Panc1 (cell line): ENCODE measurements at regions not wholly inside any gene's neighbourhood (a gene's known extent, or its start where the extent isn't known, plus 50 kb on each side); places are given as distances from the start of the nearest gene placed in this dataset.

ENCODE experiments used
- ATAC-seq: fragments of 200-7000 bp; cut with Tn5 transposase; 2 replicates; pipeline ENCODE4 v1.9.1; 2020; ENCODE audit warnings: mild to moderate bottlenecking, moderate library complexity
- BruUV-seq: library from RNA; stranded (reverse); fragments of 400-500 nt; replicated peaks from 2 replicates; lab custom pipeline; 2021; lab: Mats Ljungman, UMichigan
- CTCF ChIA-PET: fragments of 300-600 bp; sonication (Branson Sonifier 250); formaldehyde crosslinking; loops from one replicate; lab custom pipeline; 2022; ENCODE audit warnings: antibody characterized with exemption; lab: Charles Lee
- POLR2A ChIA-PET: fragments of 300-600 bp; sonication (Branson Sonifier 250); formaldehyde crosslinking; loops from one replicate; lab custom pipeline; 2022; ENCODE audit warnings: antibody characterized with exemption; lab: Charles Lee
- DNase-seq: peaks from one replicate; pipeline ENCODE4 v3.0.0-alpha.2; 2010; ENCODE audit warnings: low read depth, low spot score
- H3K27ac ChIP-seq: 2 replicates; pipeline ENCODE4 v1.5.1; 2011; ENCODE audit warnings: mild to moderate bottlenecking, low read length, inconsistent platforms
- H3K27me3 ChIP-seq: fragments of 200-500 bp; sonication (Bioruptor generic); 2 replicates; pipeline ENCODE4 v1.6.0; 2014; ENCODE audit warnings: low read length, inconsistent platforms; ENCODE audit not compliant: control insufficient read depth, insufficient read depth
- H3K36me3 ChIP-seq: fragments of 200-500 bp; sonication (Bioruptor generic); 2 replicates; pipeline ENCODE4 v1.5.1; 2014; ENCODE audit warnings: inconsistent platforms, mild to moderate bottlenecking, low read length, moderate library complexity; ENCODE audit not compliant: control insufficient read depth, insufficient read depth
- H3K4me1 ChIP-seq: 2 replicates; pipeline ENCODE4 v1.5.1; 2011; ENCODE audit warnings: inconsistent platforms, mild to moderate bottlenecking, low read length, moderate library complexity; ENCODE audit not compliant: control insufficient read depth, insufficient read depth
- H3K4me3 ChIP-seq, 2 experiments: 2 replicates each; pipeline ENCODE4 v1.5.1; 2011 to 2012; ENCODE audit warnings: low read depth in 2 of 2, low read length in 2 of 2, mild to moderate bottlenecking in 2 of 2, inconsistent platforms in 1 of 2, moderate library complexity in 1 of 2
- H3K9me3 ChIP-seq: fragments of 200-500 bp; sonication (Bioruptor generic); 2 replicates; pipeline ENCODE4 v1.5.1; 2014; ENCODE audit warnings: low read depth, mild to moderate bottlenecking, inconsistent platforms, low read length, moderate library complexity; ENCODE audit not compliant: control insufficient read depth, insufficient read depth
- POLR2AphosphoS5 ChIP-seq: IDR thresholded peaks from 2 replicates; pipeline ENCODE4 v1.6.1; 2012; ENCODE audit warnings: mild to moderate bottlenecking, low read depth, low read length, moderate library complexity
- SIN3A ChIP-seq: IDR thresholded peaks from 2 replicates; pipeline ENCODE4 v1.6.1; 2012; ENCODE audit warnings: low read depth, mild to moderate bottlenecking, low read length, moderate library complexity, borderline replicate concordance; ENCODE audit not compliant: insufficient read depth
- TCF7L2 ChIP-seq: IDR thresholded peaks from 2 replicates; pipeline ENCODE4 v1.6.1; 2011; ENCODE audit warnings: mild to moderate bottlenecking, low read depth, low read length, inconsistent platforms
- in situ Hi-C: cut with HindIII; loops from 2 replicates; pipeline ENCODE4 v1.10.0; 2016; ENCODE audit warnings: low sequenced_read_pairs, low pct_unique_long_range_greater_than_20kb
- intact Hi-C: fragments of 100-400 bp; cut with micrococcal nuclease; formaldehyde crosslinking; loops from one replicate; pipeline ENCODE4 v1.10.0; 2022; ENCODE audit not compliant: unreplicated experiment
- TF ChIP-seq, protein P1 (sequence below), 2 experiments: IDR thresholded peaks; 2 replicates each; pipeline ENCODE4 v1.6.1; 2011 to 2012; ENCODE audit warnings: low read depth in 2 of 2, control low read depth in 1 of 2, low read length in 1 of 2, mild to moderate bottlenecking in 1 of 2, moderate library complexity in 1 of 2; ENCODE audit not compliant: insufficient read depth in 1 of 2
- TF ChIP-seq, protein P2 (sequence below): fragments of 450-650 bp; IDR thresholded peaks from 2 replicates; pipeline ENCODE4 v1.5.1; 2017; ENCODE audit warnings: mild to moderate bottlenecking

DNA sequence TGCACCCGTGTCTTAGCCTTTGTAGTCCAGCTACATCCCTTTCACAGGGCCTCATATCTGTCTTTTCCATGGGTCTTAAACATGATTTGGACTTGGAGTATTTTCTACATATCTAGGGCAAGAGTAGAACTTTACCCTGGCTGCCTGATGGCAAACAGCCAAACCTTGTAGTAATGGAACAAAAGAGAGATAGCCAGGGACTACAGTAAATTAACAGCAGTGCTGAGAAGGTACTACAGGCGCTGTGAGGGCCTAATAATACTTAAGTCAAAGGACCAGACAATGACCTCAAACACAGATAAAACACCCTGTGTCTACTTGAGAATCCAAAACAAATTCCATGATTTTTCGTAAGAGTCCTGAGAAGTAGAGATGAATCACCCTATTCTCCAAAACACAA is 111.0 kb upstream of the WDR17 start:
- Histone ChIP-seq H3K36me3 (no peaks in the 10 kb centered on the region), H3K9me3 (no peaks in the 10 kb centered on the region), H3K4me3 (no peak overlapping the region), H3K4me1 (no peaks in the 10 kb centered on the region), H3K27me3 (no peaks in the 10 kb centered on the region), H3K27ac (no peak overlapping the region)
- BruUV-seq, result no TSS peak
- intact Hi-C loops (no loop called here), in situ Hi-C loops (no loop called here)
- TF ChIP-seq POLR2AphosphoS5, result no peak
- no peak for TF ChIP-seq SIN3A
- TF ChIP-seq TCF7L2, result no peak
- TF ChIP-seq, protein P1, sequence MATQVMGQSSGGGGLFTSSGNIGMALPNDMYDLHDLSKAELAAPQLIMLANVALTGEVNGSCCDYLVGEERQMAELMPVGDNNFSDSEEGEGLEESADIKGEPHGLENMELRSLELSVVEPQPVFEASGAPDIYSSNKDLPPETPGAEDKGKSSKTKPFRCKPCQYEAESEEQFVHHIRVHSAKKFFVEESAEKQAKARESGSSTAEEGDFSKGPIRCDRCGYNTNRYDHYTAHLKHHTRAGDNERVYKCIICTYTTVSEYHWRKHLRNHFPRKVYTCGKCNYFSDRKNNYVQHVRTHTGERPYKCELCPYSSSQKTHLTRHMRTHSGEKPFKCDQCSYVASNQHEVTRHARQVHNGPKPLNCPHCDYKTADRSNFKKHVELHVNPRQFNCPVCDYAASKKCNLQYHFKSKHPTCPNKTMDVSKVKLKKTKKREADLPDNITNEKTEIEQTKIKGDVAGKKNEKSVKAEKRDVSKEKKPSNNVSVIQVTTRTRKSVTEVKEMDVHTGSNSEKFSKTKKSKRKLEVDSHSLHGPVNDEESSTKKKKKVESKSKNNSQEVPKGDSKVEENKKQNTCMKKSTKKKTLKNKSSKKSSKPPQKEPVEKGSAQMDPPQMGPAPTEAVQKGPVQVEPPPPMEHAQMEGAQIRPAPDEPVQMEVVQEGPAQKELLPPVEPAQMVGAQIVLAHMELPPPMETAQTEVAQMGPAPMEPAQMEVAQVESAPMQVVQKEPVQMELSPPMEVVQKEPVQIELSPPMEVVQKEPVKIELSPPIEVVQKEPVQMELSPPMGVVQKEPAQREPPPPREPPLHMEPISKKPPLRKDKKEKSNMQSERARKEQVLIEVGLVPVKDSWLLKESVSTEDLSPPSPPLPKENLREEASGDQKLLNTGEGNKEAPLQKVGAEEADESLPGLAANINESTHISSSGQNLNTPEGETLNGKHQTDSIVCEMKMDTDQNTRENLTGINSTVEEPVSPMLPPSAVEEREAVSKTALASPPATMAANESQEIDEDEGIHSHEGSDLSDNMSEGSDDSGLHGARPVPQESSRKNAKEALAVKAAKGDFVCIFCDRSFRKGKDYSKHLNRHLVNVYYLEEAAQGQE (IDR thresholded peaks at IDR 0.05; ENCODE audit: insufficient read depth in 1 of 2, low read depth in 2 of 2, low read length in 1 of 2), result no peak
- TF ChIP-seq, protein P2, sequence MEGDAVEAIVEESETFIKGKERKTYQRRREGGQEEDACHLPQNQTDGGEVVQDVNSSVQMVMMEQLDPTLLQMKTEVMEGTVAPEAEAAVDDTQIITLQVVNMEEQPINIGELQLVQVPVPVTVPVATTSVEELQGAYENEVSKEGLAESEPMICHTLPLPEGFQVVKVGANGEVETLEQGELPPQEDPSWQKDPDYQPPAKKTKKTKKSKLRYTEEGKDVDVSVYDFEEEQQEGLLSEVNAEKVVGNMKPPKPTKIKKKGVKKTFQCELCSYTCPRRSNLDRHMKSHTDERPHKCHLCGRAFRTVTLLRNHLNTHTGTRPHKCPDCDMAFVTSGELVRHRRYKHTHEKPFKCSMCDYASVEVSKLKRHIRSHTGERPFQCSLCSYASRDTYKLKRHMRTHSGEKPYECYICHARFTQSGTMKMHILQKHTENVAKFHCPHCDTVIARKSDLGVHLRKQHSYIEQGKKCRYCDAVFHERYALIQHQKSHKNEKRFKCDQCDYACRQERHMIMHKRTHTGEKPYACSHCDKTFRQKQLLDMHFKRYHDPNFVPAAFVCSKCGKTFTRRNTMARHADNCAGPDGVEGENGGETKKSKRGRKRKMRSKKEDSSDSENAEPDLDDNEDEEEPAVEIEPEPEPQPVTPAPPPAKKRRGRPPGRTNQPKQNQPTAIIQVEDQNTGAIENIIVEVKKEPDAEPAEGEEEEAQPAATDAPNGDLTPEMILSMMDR, result no peak
- POLR2A ChIA-PET, result no interaction called here
- CTCF ChIA-PET, result no interaction called here
- ATAC-seq (no peak), DNase-seq (no peak)

DNA sequence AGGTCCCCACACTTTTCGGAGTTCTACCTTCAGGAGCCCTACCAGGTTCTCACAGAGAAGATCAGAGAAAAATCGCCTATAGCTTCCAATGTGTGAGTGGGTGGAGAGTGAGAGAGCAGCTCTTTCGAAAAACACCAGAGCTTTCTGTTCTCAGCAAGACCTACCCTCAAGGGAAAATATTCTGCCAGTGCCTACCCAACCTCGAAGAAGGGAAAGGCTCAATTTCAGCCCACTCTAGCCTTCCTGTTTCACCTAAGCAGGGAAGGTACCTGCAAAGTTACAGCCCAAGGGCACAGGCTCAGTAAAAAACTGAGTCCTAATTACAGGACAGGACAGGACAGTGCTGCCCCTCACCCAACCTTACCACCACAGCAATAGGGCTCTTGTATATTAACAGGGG is 104.0 kb upstream of the WDR17 start:
- no TSS peak for BruUV-seq
- Histone ChIP-seq H3K27ac (no peak overlapping the region), H3K4me3 (no peak overlapping the region), H3K4me1 (no peaks in the 10 kb centered on the region), H3K27me3 (no peaks in the 10 kb centered on the region), H3K9me3 (no peaks in the 10 kb centered on the region), H3K36me3 (no peaks in the 10 kb centered on the region)
- ChIA-PET POLR2A (no interaction called here), CTCF (no interaction called here)
- no peak for ATAC-seq
- intact Hi-C loops, result no loop called here
- in situ Hi-C loops, result no loop called here
- DNase-seq, result no peak
- TF ChIP-seq, protein P2, result no peak
- TF ChIP-seq TCF7L2 (no peak), POLR2AphosphoS5 (no peak), SIN3A (no peak)
- TF ChIP-seq, protein P1 (IDR thresholded peaks at IDR 0.05; ENCODE audit: insufficient read depth in 1 of 2, low read depth in 2 of 2, low read length in 1 of 2), result no peak
